ENCODE measurements at regions not wholly inside any gene's neighbourhood (a gene's known extent, or its start where the extent isn't known, plus 50 kb on each side); places are given as distances from the start of the nearest gene placed in this dataset.

DNA sequence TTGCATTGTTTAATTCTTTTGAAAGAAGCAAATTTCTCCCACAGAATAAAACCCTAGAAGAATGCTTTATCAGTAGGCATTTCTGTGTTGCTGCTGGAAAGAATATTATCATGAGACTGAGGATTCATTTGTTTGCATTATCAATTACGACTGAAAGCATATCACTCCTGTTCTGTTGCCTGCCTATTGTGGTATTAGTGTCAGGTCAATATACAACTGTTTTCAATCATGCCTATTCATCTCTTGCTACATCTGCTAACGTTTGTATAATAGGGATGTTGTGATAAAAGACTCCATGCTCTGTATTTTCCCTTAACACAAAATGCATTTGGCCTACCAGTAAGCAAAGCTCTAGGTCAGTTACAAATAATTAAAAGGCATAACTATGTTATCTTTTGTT is 221.5 kb downstream of the PTPRC start:
- ATAC-seq (ENCODE audit: insufficient read depth, low read depth) (no peak), DNase-seq (no peak)
- Histone ChIP-seq H3K79me2 (ENCODE audit: insufficient read depth, low read length) (peaks cover 100% of the 10 kb centered on the region), H2AFZ (ENCODE audit: low read depth, low read length) (no peak overlapping the region), H3K4me3 (ENCODE audit: low read depth in 1 of 2, low read length in 2 of 2) (no peak overlapping the region), H3K4me2 (ENCODE audit: insufficient read depth, low read length) (no peak overlapping the region), H3K9me3 (ENCODE audit: insufficient read depth, low read length, severe bottlenecking) (no peaks in the 10 kb centered on the region), H3K27me3 (ENCODE audit: insufficient read depth, low read length, poor library complexity) (no peaks in the 10 kb centered on the region), H4K20me1 (ENCODE audit: insufficient read depth, low read length) (peaks cover 49% of the 10 kb centered on the region), H3K36me3 (ENCODE audit: insufficient read depth, low read length) (peaks cover 96% of the 10 kb centered on the region), H3K27ac (ENCODE audit: low read length) (no peak overlapping the region), H3K9ac (ENCODE audit: low read depth, low read length) (no peak overlapping the region), H3K4me1 (ENCODE audit: insufficient read depth, low read length) (peaks cover 3% of the 10 kb centered on the region; the same call in 1 of the 2 replicates)
- TF ChIP-seq, protein P1, sequence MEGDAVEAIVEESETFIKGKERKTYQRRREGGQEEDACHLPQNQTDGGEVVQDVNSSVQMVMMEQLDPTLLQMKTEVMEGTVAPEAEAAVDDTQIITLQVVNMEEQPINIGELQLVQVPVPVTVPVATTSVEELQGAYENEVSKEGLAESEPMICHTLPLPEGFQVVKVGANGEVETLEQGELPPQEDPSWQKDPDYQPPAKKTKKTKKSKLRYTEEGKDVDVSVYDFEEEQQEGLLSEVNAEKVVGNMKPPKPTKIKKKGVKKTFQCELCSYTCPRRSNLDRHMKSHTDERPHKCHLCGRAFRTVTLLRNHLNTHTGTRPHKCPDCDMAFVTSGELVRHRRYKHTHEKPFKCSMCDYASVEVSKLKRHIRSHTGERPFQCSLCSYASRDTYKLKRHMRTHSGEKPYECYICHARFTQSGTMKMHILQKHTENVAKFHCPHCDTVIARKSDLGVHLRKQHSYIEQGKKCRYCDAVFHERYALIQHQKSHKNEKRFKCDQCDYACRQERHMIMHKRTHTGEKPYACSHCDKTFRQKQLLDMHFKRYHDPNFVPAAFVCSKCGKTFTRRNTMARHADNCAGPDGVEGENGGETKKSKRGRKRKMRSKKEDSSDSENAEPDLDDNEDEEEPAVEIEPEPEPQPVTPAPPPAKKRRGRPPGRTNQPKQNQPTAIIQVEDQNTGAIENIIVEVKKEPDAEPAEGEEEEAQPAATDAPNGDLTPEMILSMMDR (IDR thresholded peaks at IDR 0.05; ENCODE audit: borderline replicate concordance, extremely low read depth, low read length, poor library complexity, severe bottlenecking) = no peak
- no peak for TF ChIP-seq EZH2 (IDR thresholded peaks at IDR 0.05; ENCODE audit: borderline replicate concordance, low read depth, low read length, severe bottlenecking)

DNA sequence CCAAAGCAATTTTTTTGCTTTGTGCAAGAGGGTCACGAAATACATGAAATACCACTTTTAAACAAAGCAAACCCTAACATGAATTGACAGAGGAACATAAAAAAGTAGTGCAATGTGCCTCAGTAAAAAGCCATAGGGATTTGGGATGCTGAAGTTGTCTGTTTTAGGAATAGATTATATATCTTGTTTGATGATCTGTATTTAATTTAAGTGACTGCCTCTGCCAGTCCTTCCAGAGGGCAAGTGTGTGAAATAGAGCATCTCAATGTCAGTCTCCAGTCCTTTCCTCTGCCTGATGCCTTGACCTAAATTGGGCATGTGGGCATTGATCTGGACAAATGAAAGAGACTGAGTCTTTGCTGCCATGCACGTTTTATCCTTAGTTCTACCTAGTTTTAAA is 222.8 kb downstream of the PTPRC start:
- peaks cover 100% of the 10 kb centered on the region for H3K79me2 ChIP-seq (ENCODE audit: insufficient read depth, low read length)
- no peak for ATAC-seq (ENCODE audit: insufficient read depth, low read depth)
- peaks cover 96% of the 10 kb centered on the region for H3K36me3 ChIP-seq (ENCODE audit: insufficient read depth, low read length)
- H3K4me2 ChIP-seq (ENCODE audit: insufficient read depth, low read length) = no peak overlapping the region
- H3K4me1 ChIP-seq (ENCODE audit: insufficient read depth, low read length) = peaks cover 3% of the 10 kb centered on the region; the same call in 1 of the 2 replicates
- no peak overlapping the region for H3K27ac ChIP-seq (ENCODE audit: low read length)
- TF ChIP-seq, protein P1 (IDR thresholded peaks at IDR 0.05; ENCODE audit: borderline replicate concordance, extremely low read depth, low read length, poor library complexity, severe bottlenecking) = no peak
- TF ChIP-seq EZH2 (IDR thresholded peaks at IDR 0.05; ENCODE audit: borderline replicate concordance, low read depth, low read length, severe bottlenecking) = no peak
- H3K4me3 ChIP-seq (ENCODE audit: low read depth in 1 of 2, low read length in 2 of 2) = no peak overlapping the region
- H2AFZ ChIP-seq (ENCODE audit: low read depth, low read length) = no peak overlapping the region
- H3K9me3 ChIP-seq (ENCODE audit: insufficient read depth, low read length, severe bottlenecking) = no peaks in the 10 kb centered on the region
- H3K27me3 ChIP-seq (ENCODE audit: insufficient read depth, low read length, poor library complexity) = no peaks in the 10 kb centered on the region
- H3K9ac ChIP-seq (ENCODE audit: low read depth, low read length) = no peak overlapping the region
- no peak for DNase-seq
- peaks cover 53% of the 10 kb centered on the region for H4K20me1 ChIP-seq (ENCODE audit: insufficient read depth, low read length)

GRCh38 chr1:198864695-198865094 is 225.9 kb downstream of the PTPRC start:
- Histone ChIP-seq H3K27ac (ENCODE audit: low read length) (no peak overlapping the region), H3K27me3 (ENCODE audit: insufficient read depth, low read length, poor library complexity) (no peaks in the 10 kb centered on the region), H3K9ac (ENCODE audit: low read depth, low read length) (no peak overlapping the region), H2AFZ (ENCODE audit: low read depth, low read length) (no peak overlapping the region), H3K4me2 (ENCODE audit: insufficient read depth, low read length) (no peak overlapping the region), H3K4me3 (ENCODE audit: low read depth in 1 of 2, low read length in 2 of 2) (no peak overlapping the region), H3K9me3 (ENCODE audit: insufficient read depth, low read length, severe bottlenecking) (no peaks in the 10 kb centered on the region), H3K79me2 (ENCODE audit: insufficient read depth, low read length) (peaks cover 100% of the 10 kb centered on the region), H3K4me1 (ENCODE audit: insufficient read depth, low read length) (peaks cover 10% of the 10 kb centered on the region), H3K36me3 (ENCODE audit: insufficient read depth, low read length) (peaks cover 95% of the 10 kb centered on the region), H4K20me1 (ENCODE audit: insufficient read depth, low read length) (peaks cover 58% of the 10 kb centered on the region)
- no peak for TF ChIP-seq EZH2 (IDR thresholded peaks at IDR 0.05; ENCODE audit: borderline replicate concordance, low read depth, low read length, severe bottlenecking)
- TF ChIP-seq, protein P1 (IDR thresholded peaks at IDR 0.05; ENCODE audit: borderline replicate concordance, extremely low read depth, low read length, poor library complexity, severe bottlenecking) = no peak
- ATAC-seq (ENCODE audit: insufficient read depth, low read depth) = no peak
- DNase-seq = no peak

GRCh38 chr1:198865319-198865718 is 226.5 kb downstream of the PTPRC start:
- no peak for TF ChIP-seq EZH2 (IDR thresholded peaks at IDR 0.05; ENCODE audit: borderline replicate concordance, low read depth, low read length, severe bottlenecking)
- TF ChIP-seq, protein P1 (IDR thresholded peaks at IDR 0.05; ENCODE audit: borderline replicate concordance, extremely low read depth, low read length, poor library complexity, severe bottlenecking) = no peak
- ATAC-seq (ENCODE audit: insufficient read depth, low read depth) (no peak), DNase-seq (no peak)
- H3K4me1 ChIP-seq (ENCODE audit: insufficient read depth, low read length) = peaks cover 12% of the 10 kb centered on the region
- peaks cover 93% of the 10 kb centered on the region for H3K36me3 ChIP-seq (ENCODE audit: insufficient read depth, low read length)
- no peak overlapping the region for H3K4me2 ChIP-seq (ENCODE audit: insufficient read depth, low read length)
- no peaks in the 10 kb centered on the region for H3K27me3 ChIP-seq (ENCODE audit: insufficient read depth, low read length, poor library complexity)
- peaks cover 57% of the 10 kb centered on the region for H4K20me1 ChIP-seq (ENCODE audit: insufficient read depth, low read length)
- H3K9me3 ChIP-seq (ENCODE audit: insufficient read depth, low read length, severe bottlenecking) = no peaks in the 10 kb centered on the region
- H2AFZ ChIP-seq (ENCODE audit: low read depth, low read length) = no peak overlapping the region
- peaks cover 100% of the 10 kb centered on the region for H3K79me2 ChIP-seq (ENCODE audit: insufficient read depth, low read length)
- H3K9ac ChIP-seq (ENCODE audit: low read depth, low read length) = no peak overlapping the region; the same call in 1 of the 2 replicates
- H3K4me3 ChIP-seq (ENCODE audit: low read depth in 1 of 2, low read length in 2 of 2) = no peak overlapping the region
- no peak overlapping the region for H3K27ac ChIP-seq (ENCODE audit: low read length)

Data from DND-41 (cell line).